ENCODE measurements at regions not wholly inside any gene's neighbourhood (a gene's known extent, or its start where the extent isn't known, plus 50 kb on each side); places are given as distances from the start of the nearest gene placed in this dataset.

DNA sequence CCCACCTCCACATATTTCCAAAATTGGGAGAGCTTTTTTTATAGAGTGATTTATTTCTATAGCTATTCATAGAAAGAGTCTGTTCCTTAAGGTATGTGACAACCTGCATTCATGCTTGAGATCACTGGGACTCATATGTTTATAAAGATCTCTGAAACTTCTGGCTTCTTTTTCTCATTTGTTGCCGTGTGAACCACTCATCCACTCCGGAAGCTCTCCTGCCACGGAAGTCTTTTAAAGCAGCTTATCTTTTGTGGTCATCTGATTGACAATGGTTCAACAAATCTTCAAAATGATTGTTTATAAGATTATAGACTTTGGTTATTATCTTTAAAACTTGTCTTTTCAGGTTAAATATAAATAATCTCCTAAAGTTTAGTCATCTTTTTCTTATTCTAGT is 260.5 kb downstream of the C3orf38 start:
- in situ Hi-C loops (cut with HindIII; ENCODE audit: low pct_ligation_motif_present, low sequenced_read_pairs) = no loop called here
- Histone ChIP-seq H3K27ac (no peak overlapping the region), H3K4me3 (ENCODE audit: low read depth, low read length) (no peak overlapping the region), H3K36me3 (replicated peaks) (no peaks in the 10 kb centered on the region), H3K27me3 (replicated peaks) (no peaks in the 10 kb centered on the region)
- no peak for DNase-seq
- TF ChIP-seq, protein P1, sequence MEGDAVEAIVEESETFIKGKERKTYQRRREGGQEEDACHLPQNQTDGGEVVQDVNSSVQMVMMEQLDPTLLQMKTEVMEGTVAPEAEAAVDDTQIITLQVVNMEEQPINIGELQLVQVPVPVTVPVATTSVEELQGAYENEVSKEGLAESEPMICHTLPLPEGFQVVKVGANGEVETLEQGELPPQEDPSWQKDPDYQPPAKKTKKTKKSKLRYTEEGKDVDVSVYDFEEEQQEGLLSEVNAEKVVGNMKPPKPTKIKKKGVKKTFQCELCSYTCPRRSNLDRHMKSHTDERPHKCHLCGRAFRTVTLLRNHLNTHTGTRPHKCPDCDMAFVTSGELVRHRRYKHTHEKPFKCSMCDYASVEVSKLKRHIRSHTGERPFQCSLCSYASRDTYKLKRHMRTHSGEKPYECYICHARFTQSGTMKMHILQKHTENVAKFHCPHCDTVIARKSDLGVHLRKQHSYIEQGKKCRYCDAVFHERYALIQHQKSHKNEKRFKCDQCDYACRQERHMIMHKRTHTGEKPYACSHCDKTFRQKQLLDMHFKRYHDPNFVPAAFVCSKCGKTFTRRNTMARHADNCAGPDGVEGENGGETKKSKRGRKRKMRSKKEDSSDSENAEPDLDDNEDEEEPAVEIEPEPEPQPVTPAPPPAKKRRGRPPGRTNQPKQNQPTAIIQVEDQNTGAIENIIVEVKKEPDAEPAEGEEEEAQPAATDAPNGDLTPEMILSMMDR (IDR thresholded peaks at IDR 0.05; ENCODE audit: low read depth, low read length, missing control alignments) = no peak

DNA sequence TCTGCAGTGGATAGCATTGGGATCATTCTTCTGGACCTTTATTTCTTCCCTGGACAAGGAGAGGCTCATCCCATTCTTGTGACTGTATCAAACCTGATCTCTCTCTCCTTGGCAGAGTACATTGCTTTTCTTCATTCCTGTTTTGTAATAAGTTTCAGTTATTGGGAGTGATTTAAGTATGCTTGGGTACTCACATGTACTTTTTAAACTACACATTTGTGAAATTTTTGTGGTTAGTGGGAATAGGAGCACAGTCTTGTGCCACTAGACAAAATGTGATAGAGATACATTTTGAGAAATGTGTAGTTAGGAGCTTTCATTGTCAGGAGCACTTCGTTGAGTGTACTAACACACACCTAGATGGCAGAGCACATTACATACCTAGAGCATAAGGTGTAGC is 262.6 kb downstream of the C3orf38 start:
- no peak for DNase-seq
- TF ChIP-seq, protein P1 (IDR thresholded peaks at IDR 0.05; ENCODE audit: low read depth, low read length, missing control alignments) = no peak
- H3K4me3 ChIP-seq (ENCODE audit: low read depth, low read length) = no peak overlapping the region
- H3K36me3 ChIP-seq (replicated peaks) = no peaks in the 10 kb centered on the region
- in situ Hi-C loops (cut with HindIII; ENCODE audit: low pct_ligation_motif_present, low sequenced_read_pairs) = no loop called here
- H3K27ac ChIP-seq = no peak overlapping the region
- no peaks in the 10 kb centered on the region for H3K27me3 ChIP-seq (replicated peaks)

DNA sequence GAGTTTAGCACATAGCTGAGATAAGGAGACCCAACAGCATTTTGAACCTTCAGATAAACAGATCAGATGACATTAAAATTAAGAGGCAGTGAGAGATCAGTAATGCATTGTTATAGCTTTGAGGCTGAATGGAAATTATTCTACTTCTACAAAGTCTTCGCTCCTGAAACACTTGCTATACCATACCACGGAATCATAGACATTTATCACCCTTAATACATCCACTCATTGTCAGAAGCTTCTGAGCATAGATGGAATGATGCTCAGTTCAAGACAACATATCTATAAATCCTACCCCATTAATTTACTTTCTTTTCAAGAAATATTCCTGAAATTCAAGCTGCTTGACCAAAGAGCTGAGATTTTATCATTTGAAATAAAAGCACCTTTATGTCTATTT is 266.7 kb downstream of the C3orf38 start:
- in situ Hi-C loops (cut with HindIII; ENCODE audit: low pct_ligation_motif_present, low sequenced_read_pairs) = no loop called here
- H3K27me3 ChIP-seq (replicated peaks) = no peaks in the 10 kb centered on the region
- TF ChIP-seq, protein P1 (IDR thresholded peaks at IDR 0.05; ENCODE audit: low read depth, low read length, missing control alignments) = no peak
- DNase-seq = no peak
- no peak overlapping the region for H3K4me3 ChIP-seq (ENCODE audit: low read depth, low read length)
- no peak overlapping the region for H3K27ac ChIP-seq
- no peaks in the 10 kb centered on the region for H3K36me3 ChIP-seq (replicated peaks)

DNA sequence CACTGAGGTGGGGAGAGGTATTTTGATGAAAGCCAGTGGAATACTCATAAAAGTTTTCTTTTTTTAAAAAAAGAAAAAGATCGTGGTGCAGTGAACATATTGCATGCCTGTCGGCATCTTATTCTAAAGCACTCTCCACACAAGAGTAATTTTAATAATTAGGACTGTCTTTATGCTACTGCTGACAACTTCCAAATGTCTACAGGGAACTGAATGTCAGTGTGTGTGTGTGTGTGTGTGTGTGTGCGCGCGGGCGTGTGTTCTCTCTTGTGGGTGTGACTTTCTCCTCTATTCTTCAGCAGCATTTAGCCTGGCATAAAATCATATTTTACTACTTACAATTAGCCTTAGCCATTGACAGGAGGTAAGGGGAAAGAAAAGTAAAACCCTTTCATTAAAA is 268.5 kb downstream of the C3orf38 start:
- Histone ChIP-seq H3K27me3 (replicated peaks) (no peaks in the 10 kb centered on the region), H3K27ac (no peak overlapping the region), H3K36me3 (replicated peaks) (no peaks in the 10 kb centered on the region), H3K4me3 (ENCODE audit: low read depth, low read length) (no peak overlapping the region)
- TF ChIP-seq, protein P1 (IDR thresholded peaks at IDR 0.05; ENCODE audit: low read depth, low read length, missing control alignments) = no peak
- in situ Hi-C loops (cut with HindIII; ENCODE audit: low pct_ligation_motif_present, low sequenced_read_pairs) = no loop called here
- DNase-seq = no peak

DNA sequence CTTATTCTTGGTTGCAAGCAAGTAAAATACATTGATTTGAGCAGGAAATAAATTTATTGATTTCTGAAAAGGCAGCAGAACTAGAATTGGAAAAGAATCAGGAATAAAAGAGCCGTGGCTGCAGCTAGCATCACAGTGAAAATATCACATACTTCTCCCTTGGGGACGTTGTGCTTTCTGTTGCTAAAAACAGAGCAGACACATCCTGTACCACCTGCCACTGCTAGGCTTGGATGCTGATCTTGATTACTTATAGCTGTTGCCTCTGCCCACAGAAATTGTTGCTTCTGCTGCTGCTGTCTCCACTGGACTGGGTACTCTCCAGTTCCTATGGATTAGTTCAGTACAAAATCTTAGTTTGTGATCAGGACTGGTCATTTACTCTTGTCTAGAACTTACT is 283.8 kb downstream of the C3orf38 start:
- in situ Hi-C loops (cut with HindIII; ENCODE audit: low pct_ligation_motif_present, low sequenced_read_pairs) = no loop called here
- Histone ChIP-seq H3K4me3 (ENCODE audit: low read depth, low read length) (no peak overlapping the region), H3K27me3 (replicated peaks) (no peaks in the 10 kb centered on the region), H3K36me3 (replicated peaks) (no peaks in the 10 kb centered on the region), H3K27ac (no peak overlapping the region)
- DNase-seq = no peak
- TF ChIP-seq, protein P1 (IDR thresholded peaks at IDR 0.05; ENCODE audit: low read depth, low read length, missing control alignments) = no peak

DNA sequence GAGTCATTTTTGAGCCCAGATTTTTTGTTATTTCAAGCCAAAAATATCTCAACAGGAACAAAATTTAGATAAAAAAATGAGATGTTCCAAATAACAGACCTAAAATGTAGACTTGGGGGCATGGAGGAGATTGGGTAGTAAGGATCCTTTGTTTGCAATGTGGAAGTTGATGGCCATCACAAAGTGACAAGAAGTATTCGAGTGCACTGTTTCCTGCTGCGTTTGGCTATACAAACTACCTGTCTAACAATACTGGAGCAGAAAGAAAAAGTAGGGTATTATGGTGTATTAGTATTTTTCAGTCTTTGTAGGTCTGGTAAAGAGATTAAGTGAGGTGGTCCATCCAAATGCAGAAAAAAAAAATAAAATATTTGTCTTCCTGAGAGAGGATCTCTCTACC is 284.2 kb downstream of the C3orf38 start:
- in situ Hi-C loops (cut with HindIII; ENCODE audit: low pct_ligation_motif_present, low sequenced_read_pairs) = no loop called here
- H3K27me3 ChIP-seq (replicated peaks) = no peaks in the 10 kb centered on the region
- TF ChIP-seq, protein P1 (IDR thresholded peaks at IDR 0.05; ENCODE audit: low read depth, low read length, missing control alignments) = no peak
- H3K27ac ChIP-seq = no peak overlapping the region
- H3K4me3 ChIP-seq (ENCODE audit: low read depth, low read length) = no peak overlapping the region
- DNase-seq = no peak
- no peaks in the 10 kb centered on the region for H3K36me3 ChIP-seq (replicated peaks)

Data from brain microvascular endothelial cell (primary cell).